WTC11 (cell line): ENCODE measurements at regions not wholly inside any gene's neighbourhood (a gene's known extent, or its start where the extent isn't known, plus 50 kb on each side); places are given as distances from the start of the nearest gene placed in this dataset.

ENCODE experiments used
- ATAC-seq: fragments of 200-7000 bp; cut with Tn5 transposase; 2 replicates; pipeline ENCODE4 v1.10.0; 2021; ENCODE audit warnings: mild to moderate bottlenecking, moderate library complexity
- CTCF ChIA-PET: fragments of 300-600 bp; sonication (Branson Sonifier 250); formaldehyde crosslinking; loops from one replicate; lab custom pipeline; 2021; ENCODE audit warnings: antibody characterized with exemption; lab: Charles Lee
- POLR2A ChIA-PET: fragments of 350-600 bp; sonication (Branson Sonifier 250); formaldehyde crosslinking; loops from one replicate; lab custom pipeline; 2021; ENCODE audit warnings: antibody characterized with exemption; lab: Charles Lee
- DNase-seq: peaks from one replicate; pipeline ENCODE4 v3.0.0; 2021; ENCODE audit warnings: low spot score
- H3K27ac Mint-ChIP-seq: 2 replicates; pipeline ENCODE4 v1.8.0; 2021; ENCODE audit warnings: mixed read lengths
- H3K27me3 Mint-ChIP-seq: 2 replicates; pipeline ENCODE4 v1.8.0; 2021; ENCODE audit warnings: low read depth, mild to moderate bottlenecking, moderate library complexity, mixed read lengths
- H3K36me3 Mint-ChIP-seq: 2 replicates; pipeline ENCODE4 v1.8.0; 2021; ENCODE audit warnings: mixed read lengths
- H3K4me1 Mint-ChIP-seq: 2 replicates; pipeline ENCODE4 v1.8.0; 2022; ENCODE audit warnings: mixed read lengths
- H3K4me3 Mint-ChIP-seq: 2 replicates; pipeline ENCODE4 v1.8.0; 2021; ENCODE audit warnings: mild to moderate bottlenecking, moderate library complexity, mixed read lengths
- H3K9me3 Mint-ChIP-seq: 2 replicates; pipeline ENCODE4 v1.8.0; 2021; ENCODE audit warnings: mixed read lengths
- AFF4 ChIP-seq: sonication (generic); formaldehyde crosslinking; IDR thresholded peaks from 2 replicates; pipeline ENCODE4 v1.8.1; 2023; ENCODE audit warnings: mild to moderate bottlenecking, missing genetic modification reagents, borderline replicate concordance
- AR ChIP-seq: fragments of 250-450 bp; sonication (Bioruptor Pico); IDR thresholded peaks from 2 replicates; pipeline ENCODE4 v1.9.0; 2021; ENCODE audit warnings: mild to moderate bottlenecking
- ATF6 ChIP-seq: sonication (generic); formaldehyde crosslinking; IDR thresholded peaks from 2 replicates; pipeline ENCODE4 v1.8.1; 2023; ENCODE audit warnings: mild to moderate bottlenecking, missing genetic modification reagents
- CDX4 ChIP-seq: fragments of 250-450 bp; sonication (Bioruptor Pico); IDR thresholded peaks from 2 replicates; pipeline ENCODE4 v1.9.0; 2021; ENCODE audit warnings: moderate library complexity, mild to moderate bottlenecking, inconsistent platforms, borderline replicate concordance
- E2F5 ChIP-seq: sonication (generic); formaldehyde crosslinking; IDR thresholded peaks from 2 replicates; pipeline ENCODE4 v1.8.1; 2022; ENCODE audit warnings: mild to moderate bottlenecking, moderate library complexity, missing genetic modification reagents
- FOXK1 ChIP-seq: sonication (generic); formaldehyde crosslinking; IDR thresholded peaks from 2 replicates; pipeline ENCODE4 v1.8.0; 2022; ENCODE audit warnings: mild to moderate bottlenecking, moderate library complexity, missing genetic modification reagents
- HMGXB4 ChIP-seq: sonication (generic); formaldehyde crosslinking; IDR thresholded peaks from 2 replicates; pipeline ENCODE4 v1.8.1; 2023; ENCODE audit warnings: mild to moderate bottlenecking, moderate library complexity, missing genetic modification reagents
- JUN ChIP-seq: sonication (generic); formaldehyde crosslinking; IDR thresholded peaks from 2 replicates; pipeline ENCODE4 v1.8.0; 2023; ENCODE audit warnings: mild to moderate bottlenecking, missing genetic modification reagents
- PREB ChIP-seq: sonication (generic); formaldehyde crosslinking; IDR thresholded peaks from 2 replicates; pipeline ENCODE4 v1.8.1; 2022; ENCODE audit warnings: mild to moderate bottlenecking, missing genetic modification reagents, moderate library complexity, borderline replicate concordance
- SMAD4 ChIP-seq: sonication (generic); formaldehyde crosslinking; IDR thresholded peaks from 2 replicates; pipeline ENCODE4 v1.8.0; 2022; ENCODE audit warnings: mild to moderate bottlenecking, missing genetic modification reagents
- TCF7 ChIP-seq: sonication (generic); formaldehyde crosslinking; IDR thresholded peaks from 2 replicates; pipeline ENCODE4 v1.8.0; 2022; ENCODE audit warnings: mild to moderate bottlenecking, low read depth, missing genetic modification reagents, moderate library complexity
- USF2 ChIP-seq: sonication (generic); formaldehyde crosslinking; IDR thresholded peaks from 2 replicates; pipeline ENCODE4 v1.8.1; 2023; ENCODE audit warnings: mild to moderate bottlenecking, missing genetic modification reagents, moderate library complexity
- ZBTB43 ChIP-seq: sonication (generic); formaldehyde crosslinking; IDR thresholded peaks from 2 replicates; pipeline ENCODE4 v1.8.1; 2023; ENCODE audit warnings: mild to moderate bottlenecking, missing genetic modification reagents
- ZNF396 ChIP-seq: fragments of 250-450 bp; sonication (Bioruptor Pico); IDR thresholded peaks from 2 replicates; pipeline ENCODE4 v1.8.0; 2021; ENCODE audit warnings: mild to moderate bottlenecking, moderate library complexity, borderline replicate concordance
- ZNF416 ChIP-seq: fragments of 250-450 bp; sonication (Bioruptor Pico); IDR thresholded peaks from 2 replicates; pipeline ENCODE4 v1.9.0; 2021; ENCODE audit warnings: mild to moderate bottlenecking, inconsistent platforms
- ZNF423 ChIP-seq: fragments of 250-450 bp; sonication (Bioruptor Pico); IDR thresholded peaks from 2 replicates; pipeline ENCODE4 v2.1.2; 2022; ENCODE audit warnings: mild to moderate bottlenecking, moderate library complexity
- ZSCAN18 ChIP-seq: fragments of 250-450 bp; sonication (Bioruptor Pico); IDR thresholded peaks from 2 replicates; pipeline ENCODE4 v2.1.2; 2022; ENCODE audit warnings: mild to moderate bottlenecking, moderate library complexity

GRCh38 chr7:116380025-116380424, 119.5 kb upstream of the CAV2 start:
- no peak overlapping the region for H3K27ac Mint-ChIP-seq
- peaks cover 11% of the 10 kb centered on the region for H3K4me1 Mint-ChIP-seq
- CTCF ChIA-PET: no interaction called here
- no peaks in the 10 kb centered on the region for H3K27me3 Mint-ChIP-seq
- ATAC-seq: no peak
- POLR2A ChIA-PET: no interaction called here
- H3K4me3 Mint-ChIP-seq: no peak overlapping the region
- peaks cover 6% of the 10 kb centered on the region for H3K9me3 Mint-ChIP-seq
- H3K36me3 Mint-ChIP-seq: peaks cover 4% of the 10 kb centered on the region; the same call in 1 of the 2 replicates
- no peak for DNase-seq
- TF ChIP-seq FOXK1 (CRISPR knock-in tag) (no peak), HMGXB4 (CRISPR knock-in tag) (no peak), TCF7 (no peak), ZNF396 (CRISPR knock-in tag) (no peak), AFF4 (no peak), JUN (no peak), ZBTB43 (CRISPR knock-in tag) (no peak), SMAD4 (CRISPR knock-in tag) (no peak), USF2 (CRISPR knock-in tag) (no peak), PREB (CRISPR knock-in tag) (no peak), AR (CRISPR knock-in tag) (no peak), ZNF423 (CRISPR knock-in tag) (no peak), E2F5 (no peak), ZSCAN18 (no peak), ZNF416 (CRISPR knock-in tag) (no peak), CDX4 (CRISPR knock-in tag) (no peak), ATF6 (no peak)
